GM23338 (cell line): ENCODE measurements at regions not wholly inside any gene's neighbourhood (a gene's known extent, or its start where the extent isn't known, plus 50 kb on each side); places are given as distances from the start of the nearest gene placed in this dataset.

Experiments
- CREB1 ChIP-seq: fragments of 250-450 bp; sonication (Bioruptor Pico); IDR thresholded peaks from 2 replicates; pipeline ENCODE4 v1.5.0; 2020; ENCODE audit warnings: low read depth, mild to moderate bottlenecking, moderate library complexity
- EZH2 ChIP-seq: fragments of 200-600 bp; sonication (generic); IDR thresholded peaks from one replicate; pipeline ENCODE4 v1.8.0; 2017; ENCODE audit warnings: antibody characterized with exemption, mild to moderate bottlenecking, low read depth; ENCODE audit not compliant: unreplicated experiment
- EZH2phosphoT487 ChIP-seq: fragments of 200-600 bp; sonication (generic); IDR thresholded peaks from one replicate; pipeline ENCODE4 v1.8.1; 2018; ENCODE audit warnings: antibody characterized with exemption; ENCODE audit not compliant: unreplicated experiment
- JUNB ChIP-seq: IDR thresholded peaks from one replicate; pipeline ENCODE4 v1.6.1; 2016; ENCODE audit warnings: antibody characterized with exemption; ENCODE audit not compliant: unreplicated experiment
- NANOG ChIP-seq: IDR thresholded peaks from 2 replicates; pipeline ENCODE4 v1.6.1; 2016; ENCODE audit warnings: antibody characterized with exemption, borderline replicate concordance
- POLR2AphosphoS5 ChIP-seq: IDR thresholded peaks from 2 replicates; pipeline ENCODE4 v1.6.1; 2016; ENCODE audit warnings: antibody characterized with exemption, low read depth
- STAT1 ChIP-seq: IDR thresholded peaks from one replicate; pipeline ENCODE4 v1.6.1; 2016; ENCODE audit warnings: antibody characterized with exemption; ENCODE audit not compliant: unreplicated experiment
- ZNF114 ChIP-seq: fragments of 250-450 bp; sonication (Bioruptor Pico); IDR thresholded peaks from 2 replicates; pipeline ENCODE4 v1.5.0; 2020; ENCODE audit warnings: mild to moderate bottlenecking, moderate library complexity
- ZNF331 ChIP-seq: fragments of 250-450 bp; sonication (Bioruptor Pico); IDR thresholded peaks from 2 replicates; pipeline ENCODE4 v1.5.0; 2020; ENCODE audit warnings: low read depth, mild to moderate bottlenecking, moderate library complexity
- TF ChIP-seq, protein P1 (sequence below), 2 experiments: fragments of 200-600 bp in 1 of 2; sonication (generic) in 1 of 2; conservative IDR thresholded peaks; 2 replicates each; pipeline versions ENCODE4 v1.5.1 to v1.6.1; 2016 to 2017; ENCODE audit warnings: antibody characterized with exemption in 2 of 2, low read depth in 2 of 2, mild to moderate bottlenecking in 2 of 2, moderate library complexity in 1 of 2
- TF ChIP-seq, protein P2 (sequence below): IDR thresholded peaks from one replicate; pipeline ENCODE4 v1.6.1; 2018; ENCODE audit warnings: antibody characterized with exemption; ENCODE audit not compliant: unreplicated experiment
- TF ChIP-seq, protein P3 (sequence below): IDR thresholded peaks from 2 replicates; pipeline ENCODE4 v1.6.1; 2016; ENCODE audit warnings: antibody characterized with exemption
- TF ChIP-seq, protein P4 (sequence below): fragments of 250-450 bp; sonication (Bioruptor Pico); IDR thresholded peaks from 2 replicates; pipeline ENCODE4 v1.5.0; 2020; ENCODE audit warnings: mild to moderate bottlenecking, moderate library complexity

DNA sequence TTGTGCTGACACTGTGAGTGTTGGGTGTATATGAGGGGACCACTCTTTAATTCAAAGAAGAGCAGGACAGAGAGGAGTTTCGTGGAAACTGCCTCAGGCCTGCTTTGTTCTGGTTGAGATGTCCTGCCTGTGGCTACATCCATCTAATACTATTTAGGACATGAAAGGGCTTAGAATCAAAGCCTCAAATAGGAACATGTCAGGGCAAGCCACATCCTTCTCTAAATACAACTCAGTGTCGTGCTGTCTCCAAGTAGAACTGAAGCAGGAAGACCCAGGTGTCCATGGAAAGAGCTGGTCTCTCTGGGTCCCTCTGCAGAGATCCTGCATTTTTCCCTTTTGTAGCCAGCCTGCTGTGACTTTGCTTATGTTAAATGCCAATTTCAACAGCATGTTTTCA lies 156.2 kb upstream of the UMPS start:
- TF ChIP-seq, protein P1, sequence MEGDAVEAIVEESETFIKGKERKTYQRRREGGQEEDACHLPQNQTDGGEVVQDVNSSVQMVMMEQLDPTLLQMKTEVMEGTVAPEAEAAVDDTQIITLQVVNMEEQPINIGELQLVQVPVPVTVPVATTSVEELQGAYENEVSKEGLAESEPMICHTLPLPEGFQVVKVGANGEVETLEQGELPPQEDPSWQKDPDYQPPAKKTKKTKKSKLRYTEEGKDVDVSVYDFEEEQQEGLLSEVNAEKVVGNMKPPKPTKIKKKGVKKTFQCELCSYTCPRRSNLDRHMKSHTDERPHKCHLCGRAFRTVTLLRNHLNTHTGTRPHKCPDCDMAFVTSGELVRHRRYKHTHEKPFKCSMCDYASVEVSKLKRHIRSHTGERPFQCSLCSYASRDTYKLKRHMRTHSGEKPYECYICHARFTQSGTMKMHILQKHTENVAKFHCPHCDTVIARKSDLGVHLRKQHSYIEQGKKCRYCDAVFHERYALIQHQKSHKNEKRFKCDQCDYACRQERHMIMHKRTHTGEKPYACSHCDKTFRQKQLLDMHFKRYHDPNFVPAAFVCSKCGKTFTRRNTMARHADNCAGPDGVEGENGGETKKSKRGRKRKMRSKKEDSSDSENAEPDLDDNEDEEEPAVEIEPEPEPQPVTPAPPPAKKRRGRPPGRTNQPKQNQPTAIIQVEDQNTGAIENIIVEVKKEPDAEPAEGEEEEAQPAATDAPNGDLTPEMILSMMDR (conservative IDR thresholded peaks at IDR 0.05; ENCODE audit: low read depth in 2 of 2): no peak
- TF ChIP-seq ZNF114: no peak
- TF ChIP-seq EZH2phosphoT487: no peak
- no peak for TF ChIP-seq POLR2AphosphoS5
- TF ChIP-seq, protein P2, sequence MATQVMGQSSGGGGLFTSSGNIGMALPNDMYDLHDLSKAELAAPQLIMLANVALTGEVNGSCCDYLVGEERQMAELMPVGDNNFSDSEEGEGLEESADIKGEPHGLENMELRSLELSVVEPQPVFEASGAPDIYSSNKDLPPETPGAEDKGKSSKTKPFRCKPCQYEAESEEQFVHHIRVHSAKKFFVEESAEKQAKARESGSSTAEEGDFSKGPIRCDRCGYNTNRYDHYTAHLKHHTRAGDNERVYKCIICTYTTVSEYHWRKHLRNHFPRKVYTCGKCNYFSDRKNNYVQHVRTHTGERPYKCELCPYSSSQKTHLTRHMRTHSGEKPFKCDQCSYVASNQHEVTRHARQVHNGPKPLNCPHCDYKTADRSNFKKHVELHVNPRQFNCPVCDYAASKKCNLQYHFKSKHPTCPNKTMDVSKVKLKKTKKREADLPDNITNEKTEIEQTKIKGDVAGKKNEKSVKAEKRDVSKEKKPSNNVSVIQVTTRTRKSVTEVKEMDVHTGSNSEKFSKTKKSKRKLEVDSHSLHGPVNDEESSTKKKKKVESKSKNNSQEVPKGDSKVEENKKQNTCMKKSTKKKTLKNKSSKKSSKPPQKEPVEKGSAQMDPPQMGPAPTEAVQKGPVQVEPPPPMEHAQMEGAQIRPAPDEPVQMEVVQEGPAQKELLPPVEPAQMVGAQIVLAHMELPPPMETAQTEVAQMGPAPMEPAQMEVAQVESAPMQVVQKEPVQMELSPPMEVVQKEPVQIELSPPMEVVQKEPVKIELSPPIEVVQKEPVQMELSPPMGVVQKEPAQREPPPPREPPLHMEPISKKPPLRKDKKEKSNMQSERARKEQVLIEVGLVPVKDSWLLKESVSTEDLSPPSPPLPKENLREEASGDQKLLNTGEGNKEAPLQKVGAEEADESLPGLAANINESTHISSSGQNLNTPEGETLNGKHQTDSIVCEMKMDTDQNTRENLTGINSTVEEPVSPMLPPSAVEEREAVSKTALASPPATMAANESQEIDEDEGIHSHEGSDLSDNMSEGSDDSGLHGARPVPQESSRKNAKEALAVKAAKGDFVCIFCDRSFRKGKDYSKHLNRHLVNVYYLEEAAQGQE: no peak
- no peak for TF ChIP-seq EZH2
- TF ChIP-seq STAT1: no peak
- no peak for TF ChIP-seq CREB1
- TF ChIP-seq, protein P3, sequence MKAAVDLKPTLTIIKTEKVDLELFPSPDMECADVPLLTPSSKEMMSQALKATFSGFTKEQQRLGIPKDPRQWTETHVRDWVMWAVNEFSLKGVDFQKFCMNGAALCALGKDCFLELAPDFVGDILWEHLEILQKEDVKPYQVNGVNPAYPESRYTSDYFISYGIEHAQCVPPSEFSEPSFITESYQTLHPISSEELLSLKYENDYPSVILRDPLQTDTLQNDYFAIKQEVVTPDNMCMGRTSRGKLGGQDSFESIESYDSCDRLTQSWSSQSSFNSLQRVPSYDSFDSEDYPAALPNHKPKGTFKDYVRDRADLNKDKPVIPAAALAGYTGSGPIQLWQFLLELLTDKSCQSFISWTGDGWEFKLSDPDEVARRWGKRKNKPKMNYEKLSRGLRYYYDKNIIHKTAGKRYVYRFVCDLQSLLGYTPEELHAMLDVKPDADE: no peak
- TF ChIP-seq JUNB: no peak
- no peak for TF ChIP-seq ZNF331 (CRISPR knock-in tag)
- TF ChIP-seq, protein P4, sequence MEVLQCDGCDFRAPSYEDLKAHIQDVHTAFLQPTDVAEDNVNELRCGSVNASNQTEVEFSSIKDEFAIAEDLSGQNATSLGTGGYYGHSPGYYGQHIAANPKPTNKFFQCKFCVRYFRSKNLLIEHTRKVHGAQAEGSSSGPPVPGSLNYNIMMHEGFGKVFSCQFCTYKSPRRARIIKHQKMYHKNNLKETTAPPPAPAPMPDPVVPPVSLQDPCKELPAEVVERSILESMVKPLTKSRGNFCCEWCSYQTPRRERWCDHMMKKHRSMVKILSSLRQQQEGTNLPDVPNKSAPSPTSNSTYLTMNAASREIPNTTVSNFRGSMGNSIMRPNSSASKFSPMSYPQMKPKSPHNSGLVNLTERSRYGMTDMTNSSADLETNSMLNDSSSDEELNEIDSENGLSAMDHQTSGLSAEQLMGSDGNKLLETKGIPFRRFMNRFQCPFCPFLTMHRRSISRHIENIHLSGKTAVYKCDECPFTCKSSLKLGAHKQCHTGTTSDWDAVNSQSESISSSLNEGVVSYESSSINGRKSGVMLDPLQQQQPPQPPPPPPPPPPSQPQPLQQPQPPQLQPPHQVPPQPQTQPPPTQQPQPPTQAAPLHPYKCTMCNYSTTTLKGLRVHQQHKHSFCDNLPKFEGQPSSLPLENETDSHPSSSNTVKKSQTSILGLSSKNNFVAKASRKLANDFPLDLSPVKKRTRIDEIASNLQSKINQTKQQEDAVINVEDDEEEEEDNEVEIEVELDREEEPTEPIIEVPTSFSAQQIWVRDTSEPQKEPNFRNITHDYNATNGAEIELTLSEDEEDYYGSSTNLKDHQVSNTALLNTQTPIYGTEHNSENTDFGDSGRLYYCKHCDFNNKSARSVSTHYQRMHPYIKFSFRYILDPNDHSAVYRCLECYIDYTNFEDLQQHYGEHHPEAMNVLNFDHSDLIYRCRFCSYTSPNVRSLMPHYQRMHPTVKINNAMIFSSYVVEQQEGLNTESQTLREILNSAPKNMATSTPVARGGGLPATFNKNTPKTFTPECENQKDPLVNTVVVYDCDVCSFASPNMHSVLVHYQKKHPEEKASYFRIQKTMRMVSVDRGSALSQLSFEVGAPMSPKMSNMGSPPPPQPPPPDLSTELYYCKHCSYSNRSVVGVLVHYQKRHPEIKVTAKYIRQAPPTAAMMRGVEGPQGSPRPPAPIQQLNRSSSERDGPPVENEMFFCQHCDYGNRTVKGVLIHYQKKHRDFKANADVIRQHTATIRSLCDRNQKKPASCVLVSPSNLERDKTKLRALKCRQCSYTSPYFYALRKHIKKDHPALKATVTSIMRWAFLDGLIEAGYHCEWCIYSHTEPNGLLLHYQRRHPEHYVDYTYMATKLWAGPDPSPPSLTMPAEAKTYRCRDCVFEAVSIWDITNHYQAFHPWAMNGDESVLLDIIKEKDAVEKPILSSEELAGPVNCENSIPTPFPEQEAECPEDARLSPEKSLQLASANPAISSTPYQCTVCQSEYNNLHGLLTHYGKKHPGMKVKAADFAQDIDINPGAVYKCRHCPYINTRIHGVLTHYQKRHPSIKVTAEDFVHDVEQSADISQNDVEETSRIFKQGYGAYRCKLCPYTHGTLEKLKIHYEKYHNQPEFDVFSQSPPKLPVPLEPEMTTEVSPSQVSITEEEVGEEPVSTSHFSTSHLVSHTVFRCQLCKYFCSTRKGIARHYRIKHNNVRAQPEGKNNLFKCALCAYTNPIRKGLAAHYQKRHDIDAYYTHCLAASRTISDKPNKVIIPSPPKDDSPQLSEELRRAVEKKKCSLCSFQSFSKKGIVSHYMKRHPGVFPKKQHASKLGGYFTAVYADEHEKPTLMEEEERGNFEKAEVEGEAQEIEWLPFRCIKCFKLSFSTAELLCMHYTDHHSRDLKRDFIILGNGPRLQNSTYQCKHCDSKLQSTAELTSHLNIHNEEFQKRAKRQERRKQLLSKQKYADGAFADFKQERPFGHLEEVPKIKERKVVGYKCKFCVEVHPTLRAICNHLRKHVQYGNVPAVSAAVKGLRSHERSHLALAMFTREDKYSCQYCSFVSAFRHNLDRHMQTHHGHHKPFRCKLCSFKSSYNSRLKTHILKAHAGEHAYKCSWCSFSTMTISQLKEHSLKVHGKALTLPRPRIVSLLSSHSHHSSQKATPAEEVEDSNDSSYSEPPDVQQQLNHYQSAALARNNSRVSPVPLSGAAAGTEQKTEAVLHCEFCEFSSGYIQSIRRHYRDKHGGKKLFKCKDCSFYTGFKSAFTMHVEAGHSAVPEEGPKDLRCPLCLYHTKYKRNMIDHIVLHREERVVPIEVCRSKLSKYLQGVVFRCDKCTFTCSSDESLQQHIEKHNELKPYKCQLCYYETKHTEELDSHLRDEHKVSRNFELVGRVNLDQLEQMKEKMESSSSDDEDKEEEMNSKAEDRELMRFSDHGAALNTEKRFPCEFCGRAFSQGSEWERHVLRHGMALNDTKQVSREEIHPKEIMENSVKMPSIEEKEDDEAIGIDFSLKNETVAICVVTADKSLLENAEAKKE (CRISPR knock-in tag): no peak
- TF ChIP-seq NANOG: no peak
